Activated CD8-positive, alpha-beta T cell treated with anti-CD3 and anti-CD28 coated beads for 36 hours (primary cell): ENCODE measurements at regions not wholly inside any gene's neighbourhood (a gene's known extent, or its start where the extent isn't known, plus 50 kb on each side); places are given as distances from the start of the nearest gene placed in this dataset.
"Not testable (repeated sequence)": the region's sequence is repeated elsewhere in the genome, so short reads cannot be mapped to it uniquely, and the experiment has no call there.

Experiments
- ATAC-seq: fragments of 200-7000 bp; cut with Tn5 transposase; one replicate; pipeline ENCODE4 v1.10.0; 2021; ENCODE audit warnings: mild to moderate bottlenecking, moderate library complexity
- CTCF ChIA-PET: fragments of 350-600 bp; sonication (Branson Sonifier 250); formaldehyde crosslinking; loops from one replicate; lab custom pipeline; 2021; ENCODE audit warnings: antibody characterized with exemption; lab: Charles Lee
- POLR2A ChIA-PET: fragments of 350-600 bp; sonication (Branson Sonifier 250); formaldehyde crosslinking; loops from one replicate; lab custom pipeline; 2021; ENCODE audit warnings: antibody characterized with exemption; lab: Charles Lee
- DNase-seq: peaks from one replicate; pipeline ENCODE4 v3.0.0-alpha.2; 2020
- H3K27ac Mint-ChIP-seq: one replicate; pipeline ENCODE4 v1.8.0; 2021; ENCODE audit warnings: mild to moderate bottlenecking, mixed read lengths
- H3K27me3 Mint-ChIP-seq: one replicate; pipeline ENCODE4 v1.8.0; 2021; ENCODE audit warnings: mixed read lengths
- H3K36me3 Mint-ChIP-seq: one replicate; pipeline ENCODE4 v1.8.0; 2021; ENCODE audit warnings: low read depth, mixed read lengths
- H3K4me1 Mint-ChIP-seq: one replicate; pipeline ENCODE4 v1.8.0; 2021; ENCODE audit warnings: low read depth, mixed read lengths
- H3K4me3 Mint-ChIP-seq: one replicate; pipeline ENCODE4 v1.8.0; 2021; ENCODE audit warnings: mild to moderate bottlenecking, moderate library complexity, mixed read lengths
- H3K9me3 Mint-ChIP-seq: one replicate; pipeline ENCODE4 v1.8.0; 2021; ENCODE audit warnings: mixed read lengths
- intact Hi-C: fragments of 100-400 bp; cut with micrococcal nuclease; formaldehyde crosslinking; loops from one replicate; pipeline ENCODE4 v1.10.0; 2022
- TF ChIP-seq, protein P1 (sequence below): fragments of 200-600 bp; IDR thresholded peaks from one replicate; pipeline ENCODE4 v1.8.0; 2022; ENCODE audit warnings: antibody characterized with exemption, mild to moderate bottlenecking

DNA sequence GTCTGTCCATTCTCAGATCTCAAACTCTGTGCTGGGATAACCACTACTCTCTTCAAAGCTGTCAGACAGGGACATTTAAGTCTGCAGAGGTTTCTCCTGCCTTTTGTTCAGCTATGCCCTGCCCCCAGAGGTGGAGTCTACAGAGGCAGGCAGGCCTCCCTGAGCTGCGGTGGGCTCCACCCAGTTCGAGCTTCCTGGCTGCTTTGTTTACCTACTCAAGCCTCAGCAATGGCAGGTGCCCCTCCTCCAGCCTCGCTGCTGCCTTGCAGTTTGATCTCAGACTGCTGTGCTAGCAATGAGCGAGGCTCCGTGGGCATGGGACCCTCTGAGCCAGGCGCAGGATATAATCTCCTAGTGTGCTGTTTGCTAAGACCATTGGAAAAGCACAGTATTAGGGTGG lies 53.1 kb upstream of the HUNK start:
- CTCF ChIA-PET, H3K27ac Mint-ChIP-seq, POLR2A ChIA-PET, H3K4me3 Mint-ChIP-seq, DNase-seq, H3K4me1 Mint-ChIP-seq, H3K9me3 Mint-ChIP-seq, ATAC-seq, intact Hi-C loops, H3K36me3 Mint-ChIP-seq: not testable (repeated sequence)
- peaks cover 22% of the 10 kb centered on the region for H3K27me3 Mint-ChIP-seq

DNA sequence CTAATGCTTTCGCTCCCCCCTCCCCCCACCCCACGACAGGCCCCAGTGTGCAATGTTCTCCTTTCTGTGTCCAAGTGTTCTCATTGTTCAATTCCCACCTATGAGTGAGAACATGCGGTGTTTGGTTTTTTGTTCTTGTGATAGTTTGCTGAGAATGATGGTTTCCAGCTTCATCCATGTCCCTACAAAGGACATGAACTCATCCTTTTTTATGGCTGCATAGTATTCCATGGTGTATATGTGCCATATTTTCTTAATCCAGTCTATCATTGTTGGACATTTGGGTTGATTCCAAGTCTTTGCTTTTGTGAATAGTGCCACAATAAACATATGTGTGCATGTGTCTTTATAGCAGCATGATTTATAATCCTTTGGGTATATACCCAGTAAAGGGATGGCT lies 58.5 kb upstream of the HUNK start:
- intact Hi-C loops, result not testable (repeated sequence)

DNA sequence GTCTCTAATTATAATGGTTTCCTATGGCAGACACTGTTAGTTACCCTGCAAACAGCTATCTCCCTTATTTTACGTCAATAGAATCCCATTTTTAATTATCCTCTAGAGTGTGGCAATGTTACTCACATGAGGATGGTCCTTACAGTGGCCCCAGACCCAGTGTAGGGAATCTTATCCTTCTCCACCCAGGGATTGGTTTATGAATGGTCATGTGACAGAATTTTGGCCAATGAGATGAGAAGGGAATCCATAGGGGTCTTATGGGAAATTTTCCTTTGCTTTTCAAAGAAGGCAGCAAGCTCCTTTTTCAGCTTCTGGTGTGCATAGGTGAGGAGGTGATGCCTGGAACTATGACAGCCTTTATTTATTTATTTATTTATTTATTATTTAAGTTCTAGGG lies 59.0 kb upstream of the HUNK start:
- H3K9me3 Mint-ChIP-seq, result peaks cover 1% of the 10 kb centered on the region
- POLR2A ChIA-PET, result no interaction called here
- no peak for DNase-seq
- H3K4me3 Mint-ChIP-seq, result no peak overlapping the region
- no peaks in the 10 kb centered on the region for H3K4me1 Mint-ChIP-seq
- TF ChIP-seq, protein P1, sequence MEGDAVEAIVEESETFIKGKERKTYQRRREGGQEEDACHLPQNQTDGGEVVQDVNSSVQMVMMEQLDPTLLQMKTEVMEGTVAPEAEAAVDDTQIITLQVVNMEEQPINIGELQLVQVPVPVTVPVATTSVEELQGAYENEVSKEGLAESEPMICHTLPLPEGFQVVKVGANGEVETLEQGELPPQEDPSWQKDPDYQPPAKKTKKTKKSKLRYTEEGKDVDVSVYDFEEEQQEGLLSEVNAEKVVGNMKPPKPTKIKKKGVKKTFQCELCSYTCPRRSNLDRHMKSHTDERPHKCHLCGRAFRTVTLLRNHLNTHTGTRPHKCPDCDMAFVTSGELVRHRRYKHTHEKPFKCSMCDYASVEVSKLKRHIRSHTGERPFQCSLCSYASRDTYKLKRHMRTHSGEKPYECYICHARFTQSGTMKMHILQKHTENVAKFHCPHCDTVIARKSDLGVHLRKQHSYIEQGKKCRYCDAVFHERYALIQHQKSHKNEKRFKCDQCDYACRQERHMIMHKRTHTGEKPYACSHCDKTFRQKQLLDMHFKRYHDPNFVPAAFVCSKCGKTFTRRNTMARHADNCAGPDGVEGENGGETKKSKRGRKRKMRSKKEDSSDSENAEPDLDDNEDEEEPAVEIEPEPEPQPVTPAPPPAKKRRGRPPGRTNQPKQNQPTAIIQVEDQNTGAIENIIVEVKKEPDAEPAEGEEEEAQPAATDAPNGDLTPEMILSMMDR, result no peak
- intact Hi-C loops, result no loop called here
- peaks cover 16% of the 10 kb centered on the region for H3K27me3 Mint-ChIP-seq
- no peaks in the 10 kb centered on the region for H3K36me3 Mint-ChIP-seq
- CTCF ChIA-PET, result no interaction called here
- ATAC-seq, result no peak
- no peak overlapping the region for H3K27ac Mint-ChIP-seq

More for the DNA sequence above, 58.5 kb upstream of the HUNK start:
- H3K4me1 Mint-ChIP-seq, POLR2A ChIA-PET, H3K4me3 Mint-ChIP-seq, CTCF ChIA-PET, H3K9me3 Mint-ChIP-seq, ATAC-seq, H3K27ac Mint-ChIP-seq, DNase-seq, H3K36me3 Mint-ChIP-seq: not testable (repeated sequence)
- peaks cover 16% of the 10 kb centered on the region for H3K27me3 Mint-ChIP-seq

DNA sequence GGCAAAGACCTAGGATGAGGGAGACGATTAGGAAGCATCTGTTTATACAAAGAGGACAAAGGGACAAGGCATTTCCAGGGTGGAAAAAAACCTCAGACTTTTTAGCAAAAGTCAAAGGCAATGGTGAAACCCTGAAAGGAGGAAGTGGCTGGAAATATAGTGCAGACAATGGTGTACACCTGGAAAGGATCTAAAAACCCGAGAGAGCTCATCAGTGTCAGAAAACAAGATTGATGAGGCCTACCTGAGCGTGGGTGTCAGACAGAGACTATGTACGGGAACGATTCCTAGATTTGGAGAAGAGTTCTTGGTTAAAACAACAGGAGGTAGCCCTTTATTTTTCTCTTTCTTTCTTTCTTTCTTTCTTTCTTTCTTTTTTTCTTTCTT lies 68.8 kb upstream of the HUNK start:
- intact Hi-C loops, result no loop called here
- Mint-ChIP-seq H3K36me3 (no peaks in the 10 kb centered on the region), H3K27ac (no peak overlapping the region), H3K4me3 (no peak overlapping the region), H3K9me3 (no peaks in the 10 kb centered on the region), H3K4me1 (peaks cover 3% of the 10 kb centered on the region), H3K27me3 (peaks cover 11% of the 10 kb centered on the region)
- POLR2A ChIA-PET, result no interaction called here
- TF ChIP-seq, protein P1, result no peak
- ATAC-seq (no peak), DNase-seq (no peak)
- CTCF ChIA-PET, result no interaction called here

DNA sequence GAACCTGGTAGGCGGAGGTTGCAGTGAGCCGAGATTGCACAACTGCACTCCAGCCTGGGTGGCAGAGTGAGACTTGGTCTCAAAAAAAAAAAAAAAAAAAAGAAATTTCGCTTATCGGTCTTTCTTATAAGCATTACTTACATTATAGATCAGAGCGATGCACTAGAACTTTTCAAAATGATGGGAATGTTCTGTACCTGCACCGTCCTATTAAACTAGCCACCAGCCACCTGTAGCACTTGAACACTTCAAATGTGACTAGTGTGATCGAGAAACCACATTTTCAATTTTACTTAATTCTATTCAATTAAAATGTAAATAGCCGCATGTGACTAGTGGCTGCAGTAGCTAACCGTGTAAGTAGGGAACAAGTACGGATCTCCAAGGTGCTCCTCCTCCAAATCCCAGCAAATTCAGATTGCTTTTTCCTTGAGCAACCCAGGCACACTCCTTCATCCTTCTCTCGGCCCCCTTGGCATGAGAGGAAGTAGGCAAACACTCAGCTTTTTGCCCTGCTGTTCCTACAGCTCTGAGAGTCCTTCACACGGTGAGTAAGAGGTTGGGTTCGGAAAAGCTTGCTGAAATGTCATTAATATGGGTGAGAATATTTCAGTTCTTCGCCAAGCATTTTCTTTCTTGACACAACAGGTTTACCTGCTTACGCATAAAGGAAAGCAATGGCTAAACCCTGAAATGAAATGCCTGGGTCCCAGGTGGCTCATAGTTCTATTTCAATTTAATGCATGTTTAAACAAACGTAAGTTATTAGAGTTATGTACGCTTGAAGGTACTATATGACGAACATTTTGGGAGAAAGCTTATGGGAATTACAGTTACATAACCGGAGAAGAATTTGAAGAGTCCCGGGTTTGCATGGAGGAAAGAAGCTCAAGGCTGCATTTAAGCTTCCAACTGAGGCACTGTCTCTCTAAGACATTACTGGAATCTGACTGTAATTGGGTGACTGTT lies 69.5 kb upstream of the HUNK start:
- no peak for ATAC-seq
- no peaks in the 10 kb centered on the region for H3K36me3 Mint-ChIP-seq
- no peak for DNase-seq
- H3K27me3 Mint-ChIP-seq, result peaks cover 13% of the 10 kb centered on the region
- no peak overlapping the region for H3K27ac Mint-ChIP-seq
- CTCF ChIA-PET, result no interaction called here
- no peaks in the 10 kb centered on the region for H3K9me3 Mint-ChIP-seq
- POLR2A ChIA-PET, result no interaction called here
- TF ChIP-seq, protein P1, result no peak
- no peak overlapping the region for H3K4me3 Mint-ChIP-seq
- intact Hi-C loops, result no loop called here
- H3K4me1 Mint-ChIP-seq, result peaks cover 3% of the 10 kb centered on the region

DNA sequence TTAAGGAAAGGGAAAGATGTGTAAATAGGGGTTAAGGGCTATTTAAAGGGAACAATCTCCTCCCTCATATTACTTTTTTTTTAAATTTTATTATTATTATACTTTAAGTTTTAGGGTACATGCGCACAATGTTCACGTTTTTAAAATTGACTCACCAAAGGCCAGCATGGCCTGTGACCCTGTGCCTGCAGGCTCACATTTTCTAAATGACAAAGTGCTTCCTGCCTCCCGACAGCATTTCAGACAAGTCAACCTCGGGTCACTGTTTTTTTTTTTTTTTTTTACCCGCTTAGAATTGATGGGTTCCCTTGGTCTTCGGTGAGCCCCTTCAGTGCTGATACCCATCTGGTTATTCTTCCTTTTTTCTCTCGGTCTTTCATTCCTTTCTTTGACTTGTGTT lies 70.4 kb upstream of the SCAF4 start:
- POLR2A ChIA-PET, result no interaction called here
- no peak overlapping the region for H3K4me3 Mint-ChIP-seq
- H3K27me3 Mint-ChIP-seq, result peaks cover 14% of the 10 kb centered on the region
- CTCF ChIA-PET, result no interaction called here
- DNase-seq, result no peak
- TF ChIP-seq, protein P1, result no peak
- no peak for ATAC-seq
- intact Hi-C loops, result no loop called here
- no peaks in the 10 kb centered on the region for H3K9me3 Mint-ChIP-seq
- H3K27ac Mint-ChIP-seq, result no peak overlapping the region
- peaks cover 3% of the 10 kb centered on the region for H3K4me1 Mint-ChIP-seq
- no peaks in the 10 kb centered on the region for H3K36me3 Mint-ChIP-seq
